OCI-LY7 (cell line): ENCODE measurements at regions not wholly inside any gene's neighbourhood (a gene's known extent, or its start where the extent isn't known, plus 50 kb on each side); places are given as distances from the start of the nearest gene placed in this dataset.

Experiments
- BruUV-seq: library from RNA; stranded (reverse); fragments of 400-500 nt; replicated peaks from 2 replicates; lab custom pipeline; 2021; lab: Mats Ljungman, UMichigan
- CTCF ChIA-PET: fragments of 300-600 bp; sonication (Branson Sonifier 250); formaldehyde crosslinking; loops from one replicate; lab custom pipeline; 2022; ENCODE audit warnings: antibody characterized with exemption; ENCODE audit not compliant: unreplicated experiment; lab: Charles Lee
- POLR2A ChIA-PET: fragments of 300-600 bp; sonication (Branson Sonifier 250); formaldehyde crosslinking; loops from one replicate; lab custom pipeline; 2022; ENCODE audit warnings: antibody characterized with exemption; lab: Charles Lee
- DNase-seq: peaks from one replicate; pipeline ENCODE4 v3.0.0-alpha.2; 2015; ENCODE audit warnings: low spot score
- H2AFZ ChIP-seq: fragments of 200-600 bp; sonication (generic), shearing (Covaris generic); 2 replicates; pipeline ENCODE4 v1.6.1; 2014; ENCODE audit warnings: mild to moderate bottlenecking, antibody characterized with exemption, low read length, moderate library complexity
- H3K27ac ChIP-seq: fragments of 200-600 bp; sonication (generic); 2 replicates; pipeline ENCODE4 v1.5.1; 2014; ENCODE audit warnings: mixed run types, low read depth, mild to moderate bottlenecking, moderate library complexity, low read length, inconsistent platforms; ENCODE audit not compliant: poor library complexity, severe bottlenecking
- H3K36me3 ChIP-seq: fragments of 200-600 bp; sonication (generic); 2 replicates; pipeline ENCODE4 v1.6.1; 2014; ENCODE audit warnings: mild to moderate bottlenecking, antibody characterized with exemption, low read length, moderate library complexity, mixed read lengths; ENCODE audit not compliant: insufficient read depth
- H3K4me1 ChIP-seq: fragments of 200-600 bp; sonication (generic); 2 replicates; pipeline ENCODE4 v1.5.1; 2014; ENCODE audit warnings: mild to moderate bottlenecking, low read length; ENCODE audit not compliant: insufficient read depth, poor library complexity, severe bottlenecking
- H3K4me2 ChIP-seq: fragments of 200-600 bp; sonication (generic); 2 replicates; pipeline ENCODE4 v1.6.1; 2014; ENCODE audit warnings: mild to moderate bottlenecking, low read length
- H3K4me3 ChIP-seq: fragments of 200-600 bp; sonication (generic); 2 replicates; pipeline ENCODE4 v1.5.1; 2014; ENCODE audit warnings: mild to moderate bottlenecking, low read depth, low read length; ENCODE audit not compliant: poor library complexity, severe bottlenecking
- H3K79me2 ChIP-seq: fragments of 200-600 bp; sonication (generic); 2 replicates; pipeline ENCODE4 v1.6.1; 2016; ENCODE audit warnings: low read depth, mild to moderate bottlenecking, low read length, moderate library complexity, mixed read lengths; ENCODE audit not compliant: insufficient read depth
- H3K9me2 ChIP-seq: fragments of 200-600 bp; sonication (generic); 2 replicates; pipeline ENCODE4 v1.6.1; 2016; ENCODE audit warnings: mild to moderate bottlenecking, low read length, mixed read lengths; ENCODE audit not compliant: insufficient read depth
- H3K9me3 ChIP-seq: fragments of 200-600 bp; sonication (generic); 2 replicates; pipeline ENCODE4 v1.6.1; 2014; ENCODE audit warnings: mild to moderate bottlenecking, mixed run types, low read length, mixed read lengths
- H4K20me1 ChIP-seq: fragments of 200-600 bp; sonication (generic); 2 replicates; pipeline ENCODE4 v1.6.1; 2014; ENCODE audit warnings: mild to moderate bottlenecking, antibody characterized with exemption, low read length, moderate library complexity, mixed read lengths; ENCODE audit not compliant: insufficient read depth
- EZH2phosphoT487 ChIP-seq: fragments of 200-600 bp; sonication (generic); IDR thresholded peaks from 2 replicates; pipeline ENCODE4 v1.6.1; 2018; ENCODE audit warnings: low read depth, borderline replicate concordance, mild to moderate bottlenecking, mixed run types, antibody characterized with exemption, low read length, moderate library complexity, mixed read lengths
- intact Hi-C: fragments of 100-400 bp; cut with micrococcal nuclease; formaldehyde crosslinking; loops from one replicate; pipeline ENCODE4 v1.10.0; 2022; ENCODE audit not compliant: unreplicated experiment
- TF ChIP-seq, protein P1 (sequence below): fragments of 200-600 bp; sonication (generic); conservative IDR thresholded peaks from 2 replicates; pipeline ENCODE4 v1.5.1; 2014; ENCODE audit warnings: mild to moderate bottlenecking, antibody characterized with exemption, low read length, moderate library complexity, mixed read lengths

DNA sequence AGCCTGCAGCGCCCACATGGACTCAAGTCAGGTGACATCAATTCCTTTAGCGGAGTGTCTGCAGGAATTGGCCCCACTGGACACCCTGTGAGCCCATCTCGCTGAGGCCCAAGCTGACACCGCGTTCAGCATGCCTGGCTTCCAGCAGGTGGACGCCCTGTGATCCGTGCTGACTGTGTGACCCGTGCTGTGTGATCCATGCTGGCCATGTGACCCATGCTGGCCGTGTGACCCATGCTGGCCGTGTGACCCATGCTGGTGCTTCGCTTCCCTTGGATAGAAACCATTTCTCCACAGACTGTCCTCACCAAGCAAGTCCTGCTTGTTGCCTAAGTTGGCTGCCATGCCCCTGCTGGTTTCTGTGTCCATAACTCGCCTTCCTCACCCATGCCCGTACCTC lies 392.1 kb downstream of the BRD1 start:
- intact Hi-C loops: no loop called here
- BruUV-seq: no TSS peak
- CTCF ChIA-PET: no interaction called here

GRCh38 chr22:49433717-49434611 lies 393.7 kb downstream of the BRD1 start:
- BruUV-seq: no TSS peak
- ChIA-PET CTCF (no interaction called here), POLR2A (no interaction called here)
- no peak overlapping the region for H3K4me3 ChIP-seq
- no peaks in the 10 kb centered on the region for H3K9me2 ChIP-seq
- no peak overlapping the region for H3K27ac ChIP-seq
- H4K20me1 ChIP-seq: no peaks in the 10 kb centered on the region
- H3K4me1 ChIP-seq: peaks cover 6% of the 10 kb centered on the region
- TF ChIP-seq EZH2phosphoT487: no peak
- TF ChIP-seq, protein P1, sequence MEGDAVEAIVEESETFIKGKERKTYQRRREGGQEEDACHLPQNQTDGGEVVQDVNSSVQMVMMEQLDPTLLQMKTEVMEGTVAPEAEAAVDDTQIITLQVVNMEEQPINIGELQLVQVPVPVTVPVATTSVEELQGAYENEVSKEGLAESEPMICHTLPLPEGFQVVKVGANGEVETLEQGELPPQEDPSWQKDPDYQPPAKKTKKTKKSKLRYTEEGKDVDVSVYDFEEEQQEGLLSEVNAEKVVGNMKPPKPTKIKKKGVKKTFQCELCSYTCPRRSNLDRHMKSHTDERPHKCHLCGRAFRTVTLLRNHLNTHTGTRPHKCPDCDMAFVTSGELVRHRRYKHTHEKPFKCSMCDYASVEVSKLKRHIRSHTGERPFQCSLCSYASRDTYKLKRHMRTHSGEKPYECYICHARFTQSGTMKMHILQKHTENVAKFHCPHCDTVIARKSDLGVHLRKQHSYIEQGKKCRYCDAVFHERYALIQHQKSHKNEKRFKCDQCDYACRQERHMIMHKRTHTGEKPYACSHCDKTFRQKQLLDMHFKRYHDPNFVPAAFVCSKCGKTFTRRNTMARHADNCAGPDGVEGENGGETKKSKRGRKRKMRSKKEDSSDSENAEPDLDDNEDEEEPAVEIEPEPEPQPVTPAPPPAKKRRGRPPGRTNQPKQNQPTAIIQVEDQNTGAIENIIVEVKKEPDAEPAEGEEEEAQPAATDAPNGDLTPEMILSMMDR: 0 out of 2 replicates have a peak, but pooled peaks have one; percentile 18
- peak; percentile 2 for DNase-seq
- intact Hi-C loops: no loop called here
- H3K79me2 ChIP-seq: no peaks in the 10 kb centered on the region
- H3K36me3 ChIP-seq: no peaks in the 10 kb centered on the region
- H2AFZ ChIP-seq: no peak overlapping the region
- no peak overlapping the region for H3K4me2 ChIP-seq
- H3K9me3 ChIP-seq: no peaks in the 10 kb centered on the region

More for the DNA sequence above, 392.1 kb downstream of the BRD1 start:
- POLR2A ChIA-PET: no interaction called here
- Histone ChIP-seq H3K4me2 (no peak overlapping the region), H3K9me3 (no peaks in the 10 kb centered on the region), H4K20me1 (no peaks in the 10 kb centered on the region), H3K36me3 (no peaks in the 10 kb centered on the region), H3K4me3 (no peak overlapping the region), H3K79me2 (no peaks in the 10 kb centered on the region), H3K4me1 (peaks cover 6% of the 10 kb centered on the region), H2AFZ (no peak overlapping the region), H3K9me2 (no peaks in the 10 kb centered on the region), H3K27ac (no peak overlapping the region)
- no peak for DNase-seq
- no peak for TF ChIP-seq EZH2phosphoT487
- TF ChIP-seq, protein P1: no peak

- POLR2A ChIA-PET: no interaction called here
- H3K9me2 ChIP-seq: no peaks in the 10 kb centered on the region
- no peak overlapping the region for H3K27ac ChIP-seq
- intact Hi-C loops: no loop called here
- H3K4me2 ChIP-seq: no peak overlapping the region
- no peaks in the 10 kb centered on the region for H3K79me2 ChIP-seq
- no peak for TF ChIP-seq EZH2phosphoT487
- TF ChIP-seq, protein P1: no peak
- H3K9me3 ChIP-seq: no peaks in the 10 kb centered on the region
- BruUV-seq: no TSS peak
- no peak overlapping the region for H3K4me3 ChIP-seq
- H4K20me1 ChIP-seq: no peaks in the 10 kb centered on the region
- no peak for DNase-seq
- no peak overlapping the region for H2AFZ ChIP-seq
- H3K36me3 ChIP-seq: no peaks in the 10 kb centered on the region
- H3K4me1 ChIP-seq: peaks cover 6% of the 10 kb centered on the region
- CTCF ChIA-PET: no interaction called here
These were observed 394.7 kb downstream of the BRD1 start for GRCh38 chr22:49432897-49433443.
